ENCODE measurements at regions not wholly inside any gene's neighbourhood (a gene's known extent, or its start where the extent isn't known, plus 50 kb on each side); places are given as distances from the start of the nearest gene placed in this dataset.
"Not testable (repeated sequence)": the region's sequence is repeated elsewhere in the genome, so short reads cannot be mapped to it uniquely, and the experiment has no call there.

- Histone ChIP-seq H3K4me1 (ENCODE audit: control insufficient read depth in 5 of 5, insufficient read depth in 5 of 5, low read length in 5 of 5) (no peaks in the 10 kb centered on the region), H3K27ac (ENCODE audit: low read depth, low read length) (no peak overlapping the region), H3K4me3 (ENCODE audit: low read depth in 1 of 5, low read length in 5 of 5) (no peak overlapping the region), H3K9ac (ENCODE audit: low read length in 5 of 5) (no peak overlapping the region), H3K27me3 (ENCODE audit: control insufficient read depth in 5 of 5, insufficient read depth in 4 of 5, low read length in 5 of 5) (no peaks in the 10 kb centered on the region), H3K36me3 (ENCODE audit: control insufficient read depth in 5 of 5, insufficient read depth in 5 of 5, low read length in 5 of 5) (no peaks in the 10 kb centered on the region), H3K9me3 (ENCODE audit: control insufficient read depth in 5 of 5, low read length in 5 of 5) (no peaks in the 10 kb centered on the region)
Observed at GRCh38 chr13:82961757-82962156, 920.5 kb downstream of the SLITRK1 start.

GRCh38 chr13:82952336-82952735, 929.9 kb downstream of the SLITRK1 start:
- not testable (repeated sequence) for H3K27me3 ChIP-seq (ENCODE audit: control insufficient read depth in 5 of 5, insufficient read depth in 4 of 5, low read length in 5 of 5); H3K9ac ChIP-seq (ENCODE audit: low read length in 5 of 5)

GRCh38 chr13:82947683-82948082, 934.6 kb downstream of the SLITRK1 start:
- no peak overlapping the region for H3K27ac ChIP-seq (ENCODE audit: low read depth, low read length)
- no peaks in the 10 kb centered on the region for H3K36me3 ChIP-seq (ENCODE audit: control insufficient read depth in 5 of 5, insufficient read depth in 5 of 5, low read length in 5 of 5)
- no peak overlapping the region for H3K4me3 ChIP-seq (ENCODE audit: low read depth in 1 of 5, low read length in 5 of 5)
- H3K4me1 ChIP-seq (ENCODE audit: control insufficient read depth in 5 of 5, insufficient read depth in 5 of 5, low read length in 5 of 5), result no peaks in the 10 kb centered on the region
- H3K9ac ChIP-seq (ENCODE audit: low read length in 5 of 5), result no peak overlapping the region
- H3K9me3 ChIP-seq (ENCODE audit: control insufficient read depth in 5 of 5, low read length in 5 of 5), result no peaks in the 10 kb centered on the region
- no peaks in the 10 kb centered on the region for H3K27me3 ChIP-seq (ENCODE audit: control insufficient read depth in 5 of 5, insufficient read depth in 4 of 5, low read length in 5 of 5)

More at GRCh38 chr13:82952336-82952735, 929.9 kb downstream of the SLITRK1 start:
- H3K27ac ChIP-seq (ENCODE audit: low read depth, low read length); H3K36me3 ChIP-seq (ENCODE audit: control insufficient read depth in 5 of 5, insufficient read depth in 5 of 5, low read length in 5 of 5); H3K4me3 ChIP-seq (ENCODE audit: low read depth in 1 of 5, low read length in 5 of 5); H3K9me3 ChIP-seq (ENCODE audit: control insufficient read depth in 5 of 5, low read length in 5 of 5); H3K4me1 ChIP-seq (ENCODE audit: control insufficient read depth in 5 of 5, insufficient read depth in 5 of 5, low read length in 5 of 5): not testable (repeated sequence)

- Histone ChIP-seq H3K36me3 (ENCODE audit: control insufficient read depth in 5 of 5, insufficient read depth in 5 of 5, low read length in 5 of 5) (no peaks in the 10 kb centered on the region), H3K9ac (ENCODE audit: low read length in 5 of 5) (no peak overlapping the region), H3K27ac (ENCODE audit: low read depth, low read length) (no peak overlapping the region), H3K4me1 (ENCODE audit: control insufficient read depth in 5 of 5, insufficient read depth in 5 of 5, low read length in 5 of 5) (no peaks in the 10 kb centered on the region), H3K27me3 (ENCODE audit: control insufficient read depth in 5 of 5, insufficient read depth in 4 of 5, low read length in 5 of 5) (no peaks in the 10 kb centered on the region), H3K4me3 (ENCODE audit: low read depth in 1 of 5, low read length in 5 of 5) (no peak overlapping the region), H3K9me3 (ENCODE audit: control insufficient read depth in 5 of 5, low read length in 5 of 5) (no peaks in the 10 kb centered on the region)
Observed at GRCh38 chr13:82947191-82947621, 935.1 kb downstream of the SLITRK1 start.

- no peak overlapping the region for H3K27ac ChIP-seq (ENCODE audit: low read depth, low read length)
- no peak overlapping the region for H3K4me3 ChIP-seq (ENCODE audit: low read depth in 1 of 5, low read length in 5 of 5)
- H3K9ac ChIP-seq (ENCODE audit: low read length in 5 of 5), result no peak overlapping the region
- H3K27me3 ChIP-seq (ENCODE audit: control insufficient read depth in 5 of 5, insufficient read depth in 4 of 5, low read length in 5 of 5), result no peaks in the 10 kb centered on the region
- no peaks in the 10 kb centered on the region for H3K36me3 ChIP-seq (ENCODE audit: control insufficient read depth in 5 of 5, insufficient read depth in 5 of 5, low read length in 5 of 5)
- H3K4me1 ChIP-seq (ENCODE audit: control insufficient read depth in 5 of 5, insufficient read depth in 5 of 5, low read length in 5 of 5), result no peaks in the 10 kb centered on the region
- peaks cover 0 to 7% (median 0%) of the 10 kb centered on the region in 5 donors for H3K9me3 ChIP-seq (ENCODE audit: control insufficient read depth in 5 of 5, low read length in 5 of 5)
Observed at GRCh38 chr13:82938644-82939043, 943.6 kb downstream of the SLITRK1 start.

- H3K9me3 ChIP-seq (ENCODE audit: control insufficient read depth in 5 of 5, low read length in 5 of 5), result peaks cover 0 to 7% (median 0%) of the 10 kb centered on the region in 5 donors
- H3K27ac ChIP-seq (ENCODE audit: low read depth, low read length), result no peak overlapping the region
- no peaks in the 10 kb centered on the region for H3K4me1 ChIP-seq (ENCODE audit: control insufficient read depth in 5 of 5, insufficient read depth in 5 of 5, low read length in 5 of 5)
- H3K4me3 ChIP-seq (ENCODE audit: low read depth in 1 of 5, low read length in 5 of 5), result no peak overlapping the region
- no peaks in the 10 kb centered on the region for H3K36me3 ChIP-seq (ENCODE audit: control insufficient read depth in 5 of 5, insufficient read depth in 5 of 5, low read length in 5 of 5)
- no peaks in the 10 kb centered on the region for H3K27me3 ChIP-seq (ENCODE audit: control insufficient read depth in 5 of 5, insufficient read depth in 4 of 5, low read length in 5 of 5)
- no peak overlapping the region for H3K9ac ChIP-seq (ENCODE audit: low read length in 5 of 5)
Observed at GRCh38 chr13:82934000-82934399, 948.3 kb downstream of the SLITRK1 start.

GRCh38 chr13:82925114-82925513, 957.2 kb downstream of the SLITRK1 start:
- H3K4me1 ChIP-seq (ENCODE audit: control insufficient read depth in 5 of 5, insufficient read depth in 5 of 5, low read length in 5 of 5), result no peaks in the 10 kb centered on the region
- H3K27ac ChIP-seq (ENCODE audit: low read depth, low read length), result no peak overlapping the region
- H3K4me3 ChIP-seq (ENCODE audit: low read depth in 1 of 5, low read length in 5 of 5), result no peak overlapping the region
- no peaks in the 10 kb centered on the region for H3K36me3 ChIP-seq (ENCODE audit: control insufficient read depth in 5 of 5, insufficient read depth in 5 of 5, low read length in 5 of 5)
- no peaks in the 10 kb centered on the region for H3K27me3 ChIP-seq (ENCODE audit: control insufficient read depth in 5 of 5, insufficient read depth in 4 of 5, low read length in 5 of 5)
- H3K9me3 ChIP-seq (ENCODE audit: control insufficient read depth in 5 of 5, low read length in 5 of 5), result no peaks in the 10 kb centered on the region
- H3K9ac ChIP-seq (ENCODE audit: low read length in 5 of 5), result no peak overlapping the region

GRCh38 chr13:82917984-82918383, 964.3 kb downstream of the SLITRK1 start:
- H3K27me3 ChIP-seq (ENCODE audit: control insufficient read depth in 5 of 5, insufficient read depth in 4 of 5, low read length in 5 of 5), result no peaks in the 10 kb centered on the region
- no peak overlapping the region for H3K9ac ChIP-seq (ENCODE audit: low read length in 5 of 5)
- no peak overlapping the region for H3K4me3 ChIP-seq (ENCODE audit: low read depth in 1 of 5, low read length in 5 of 5)
- H3K36me3 ChIP-seq (ENCODE audit: control insufficient read depth in 5 of 5, insufficient read depth in 5 of 5, low read length in 5 of 5), result no peaks in the 10 kb centered on the region
- H3K4me1 ChIP-seq (ENCODE audit: control insufficient read depth in 5 of 5, insufficient read depth in 5 of 5, low read length in 5 of 5), result no peaks in the 10 kb centered on the region
- H3K27ac ChIP-seq (ENCODE audit: low read depth, low read length), result no peak overlapping the region
- H3K9me3 ChIP-seq (ENCODE audit: control insufficient read depth in 5 of 5, low read length in 5 of 5), result no peaks in the 10 kb centered on the region

- Histone ChIP-seq H3K27ac (ENCODE audit: low read depth, low read length) (no peak overlapping the region), H3K4me3 (ENCODE audit: low read depth in 1 of 5, low read length in 5 of 5) (no peak overlapping the region), H3K9me3 (ENCODE audit: control insufficient read depth in 5 of 5, low read length in 5 of 5) (peaks cover 0 to 2% (median 0%) of the 10 kb centered on the region in 5 donors), H3K36me3 (ENCODE audit: control insufficient read depth in 5 of 5, insufficient read depth in 5 of 5, low read length in 5 of 5) (no peaks in the 10 kb centered on the region), H3K27me3 (ENCODE audit: control insufficient read depth in 5 of 5, insufficient read depth in 4 of 5, low read length in 5 of 5) (no peaks in the 10 kb centered on the region), H3K4me1 (ENCODE audit: control insufficient read depth in 5 of 5, insufficient read depth in 5 of 5, low read length in 5 of 5) (no peaks in the 10 kb centered on the region), H3K9ac (ENCODE audit: low read length in 5 of 5) (no peak overlapping the region)
Observed at GRCh38 chr13:82912564-82912963, 969.7 kb downstream of the SLITRK1 start.

- Histone ChIP-seq H3K4me3 (ENCODE audit: low read depth in 1 of 5, low read length in 5 of 5) (no peak overlapping the region), H3K9me3 (ENCODE audit: control insufficient read depth in 5 of 5, low read length in 5 of 5) (peaks cover 0 to under 1% (median 0%) of the 10 kb centered on the region in 5 donors), H3K4me1 (ENCODE audit: control insufficient read depth in 5 of 5, insufficient read depth in 5 of 5, low read length in 5 of 5) (no peaks in the 10 kb centered on the region), H3K9ac (ENCODE audit: low read length in 5 of 5) (no peak overlapping the region), H3K27ac (ENCODE audit: low read depth, low read length) (no peak overlapping the region), H3K36me3 (ENCODE audit: control insufficient read depth in 5 of 5, insufficient read depth in 5 of 5, low read length in 5 of 5) (no peaks in the 10 kb centered on the region), H3K27me3 (ENCODE audit: control insufficient read depth in 5 of 5, insufficient read depth in 4 of 5, low read length in 5 of 5) (no peaks in the 10 kb centered on the region)
Observed at GRCh38 chr13:82905071-82905470, 977.2 kb downstream of the SLITRK1 start.

GRCh38 chr13:82900453-82900852, 981.8 kb downstream of the SLITRK1 start:
- Histone ChIP-seq H3K36me3 (ENCODE audit: control insufficient read depth in 5 of 5, insufficient read depth in 5 of 5, low read length in 5 of 5) (no peaks in the 10 kb centered on the region), H3K9me3 (ENCODE audit: control insufficient read depth in 5 of 5, low read length in 5 of 5) (peaks cover 0 to 2% (median 0%) of the 10 kb centered on the region in 5 donors), H3K27me3 (ENCODE audit: control insufficient read depth in 5 of 5, insufficient read depth in 4 of 5, low read length in 5 of 5) (no peaks in the 10 kb centered on the region), H3K4me1 (ENCODE audit: control insufficient read depth in 5 of 5, insufficient read depth in 5 of 5, low read length in 5 of 5) (no peaks in the 10 kb centered on the region), H3K9ac (ENCODE audit: low read length in 5 of 5) (no peak overlapping the region), H3K27ac (ENCODE audit: low read depth, low read length) (no peak overlapping the region), H3K4me3 (ENCODE audit: low read depth in 1 of 5, low read length in 5 of 5) (no peak overlapping the region)
